ENCODE measurements at regions not wholly inside any gene's neighbourhood (a gene's known extent, or its start where the extent isn't known, plus 50 kb on each side); places are given as distances from the start of the nearest gene placed in this dataset.

DNA sequence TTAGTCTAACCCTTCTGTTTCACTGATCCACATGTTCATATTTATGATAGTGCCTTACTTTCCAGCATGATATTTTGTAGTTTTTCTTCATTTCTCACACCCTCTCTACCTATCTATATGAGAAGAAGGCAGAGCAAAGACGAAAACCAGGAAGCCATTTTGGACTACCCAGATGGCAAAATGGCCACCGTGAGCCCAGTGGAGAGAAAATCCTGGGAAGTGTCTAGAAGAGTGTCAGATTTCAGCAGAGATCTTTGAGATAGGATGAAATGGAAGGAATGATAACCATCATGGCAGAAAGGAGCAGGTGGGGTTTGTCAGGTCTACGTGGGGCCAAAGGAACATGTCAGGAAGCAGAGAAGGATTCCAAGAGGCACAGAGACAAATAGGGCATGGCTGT is 84.0 kb upstream of the MYCN start:
- H3K27me3 Mint-ChIP-seq (ENCODE audit: low read depth in 2 of 2): peaks cover 0 to 6% of the 10 kb centered on the region in 2 donors
- H3K4me3 ChIP-seq (ENCODE audit: low read length): no peak overlapping the region
- no peaks in the 10 kb centered on the region for H3K36me3 ChIP-seq (ENCODE audit: control insufficient read depth, insufficient read depth, low read length)
- H3K4me1 Mint-ChIP-seq: no peaks in the 10 kb centered on the region
- no peak overlapping the region for H3K4me3 Mint-ChIP-seq
- H3K27ac Mint-ChIP-seq: no peak overlapping the region
- no peaks in the 10 kb centered on the region for H3K36me3 Mint-ChIP-seq
- WGBS (ENCODE audit: insufficient coverage): 85% methylated on average over 3 of the region's 3 CpGs
- H3K4me1 ChIP-seq (ENCODE audit: control insufficient read depth, insufficient read depth, low read length): no peaks in the 10 kb centered on the region
- intact Hi-C loops (cut with micrococcal nuclease): no loop called here
- TF ChIP-seq, protein P1, sequence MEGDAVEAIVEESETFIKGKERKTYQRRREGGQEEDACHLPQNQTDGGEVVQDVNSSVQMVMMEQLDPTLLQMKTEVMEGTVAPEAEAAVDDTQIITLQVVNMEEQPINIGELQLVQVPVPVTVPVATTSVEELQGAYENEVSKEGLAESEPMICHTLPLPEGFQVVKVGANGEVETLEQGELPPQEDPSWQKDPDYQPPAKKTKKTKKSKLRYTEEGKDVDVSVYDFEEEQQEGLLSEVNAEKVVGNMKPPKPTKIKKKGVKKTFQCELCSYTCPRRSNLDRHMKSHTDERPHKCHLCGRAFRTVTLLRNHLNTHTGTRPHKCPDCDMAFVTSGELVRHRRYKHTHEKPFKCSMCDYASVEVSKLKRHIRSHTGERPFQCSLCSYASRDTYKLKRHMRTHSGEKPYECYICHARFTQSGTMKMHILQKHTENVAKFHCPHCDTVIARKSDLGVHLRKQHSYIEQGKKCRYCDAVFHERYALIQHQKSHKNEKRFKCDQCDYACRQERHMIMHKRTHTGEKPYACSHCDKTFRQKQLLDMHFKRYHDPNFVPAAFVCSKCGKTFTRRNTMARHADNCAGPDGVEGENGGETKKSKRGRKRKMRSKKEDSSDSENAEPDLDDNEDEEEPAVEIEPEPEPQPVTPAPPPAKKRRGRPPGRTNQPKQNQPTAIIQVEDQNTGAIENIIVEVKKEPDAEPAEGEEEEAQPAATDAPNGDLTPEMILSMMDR (IDR thresholded peaks at IDR 0.05): no peak
- ATAC-seq (no peak), DNase-seq (no peak)
- H3K27ac ChIP-seq (ENCODE audit: low read length): no peak overlapping the region
- H3K9me3 Mint-ChIP-seq: peaks cover 3 to 6% of the 10 kb centered on the region in 2 donors
- no peaks in the 10 kb centered on the region for H3K27me3 ChIP-seq (ENCODE audit: control insufficient read depth, insufficient read depth, low read length)
- H3K9me3 ChIP-seq (ENCODE audit: control insufficient read depth, insufficient read depth, low read length): no peaks in the 10 kb centered on the region

DNA sequence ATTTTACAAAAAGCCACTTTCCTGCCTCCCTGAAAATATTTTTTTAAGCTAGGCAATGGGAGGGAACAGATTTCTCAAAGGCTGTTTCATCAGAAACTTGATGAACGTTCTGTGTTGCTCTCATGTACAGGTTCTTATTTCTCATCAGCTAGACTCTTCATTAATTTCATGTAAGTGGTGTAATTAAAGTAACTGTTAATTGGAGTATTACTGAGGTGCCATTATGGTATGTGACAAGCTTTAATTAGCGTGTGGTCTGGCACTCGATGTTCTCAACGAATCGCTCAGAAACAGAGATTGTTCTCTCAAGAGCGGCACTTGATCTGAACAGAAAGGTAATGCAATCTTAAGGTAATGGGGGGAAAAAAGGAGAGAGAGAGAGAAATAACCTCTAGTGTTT is 81.9 kb upstream of the MYCN start:
- Mint-ChIP-seq H3K27ac (no peak overlapping the region), H3K36me3 (no peaks in the 10 kb centered on the region), H3K4me1 (no peaks in the 10 kb centered on the region), H3K4me3 (no peak overlapping the region), H3K27me3 (ENCODE audit: low read depth in 2 of 2) (peaks cover 0 to 9% of the 10 kb centered on the region in 2 donors), H3K9me3 (peaks cover 3 to 4% of the 10 kb centered on the region in 2 donors)
- no peaks in the 10 kb centered on the region for H3K36me3 ChIP-seq (ENCODE audit: control insufficient read depth, insufficient read depth, low read length)
- DNase-seq (no peak), ATAC-seq (no peak)
- H3K4me3 ChIP-seq (ENCODE audit: low read length): no peak overlapping the region
- intact Hi-C loops (cut with micrococcal nuclease): no loop called here
- H3K9me3 ChIP-seq (ENCODE audit: control insufficient read depth, insufficient read depth, low read length): no peaks in the 10 kb centered on the region
- no peaks in the 10 kb centered on the region for H3K27me3 ChIP-seq (ENCODE audit: control insufficient read depth, insufficient read depth, low read length)
- 89% methylated on average over 6 of the region's 6 CpGs for WGBS (ENCODE audit: insufficient coverage)
- H3K4me1 ChIP-seq (ENCODE audit: control insufficient read depth, insufficient read depth, low read length): no peaks in the 10 kb centered on the region
- no peak overlapping the region for H3K27ac ChIP-seq (ENCODE audit: low read length)
- TF ChIP-seq, protein P1 (IDR thresholded peaks at IDR 0.05): no peak

DNA sequence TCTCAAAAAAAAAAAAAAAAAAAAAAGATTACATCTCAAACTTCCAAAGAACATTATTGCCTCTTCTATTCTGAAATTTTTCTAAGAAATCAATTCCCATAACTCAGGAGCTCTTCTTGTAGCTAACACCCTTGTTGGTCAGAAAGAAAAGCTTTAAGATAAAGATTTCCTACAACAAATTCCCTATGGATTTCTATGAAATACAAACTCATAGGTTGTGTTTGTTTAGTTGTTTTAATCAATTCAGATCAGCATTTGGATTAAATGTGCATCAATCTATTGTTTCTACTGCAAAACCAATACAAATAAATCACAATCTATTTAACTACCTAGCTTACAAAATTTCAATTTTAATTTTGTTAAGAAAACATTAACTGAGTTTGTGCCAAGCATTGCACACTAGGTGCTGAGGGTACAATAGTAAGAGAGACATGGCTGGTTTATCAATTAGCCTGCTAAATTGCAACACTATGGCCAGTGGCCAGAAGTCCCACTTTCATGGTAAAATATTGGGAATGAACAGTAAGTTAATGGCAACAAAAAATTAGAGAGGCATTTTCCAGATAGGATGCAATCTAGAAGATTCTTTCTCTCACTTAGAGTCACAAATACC is 80.2 kb upstream of the MYCN start:
- TF ChIP-seq, protein P1 (IDR thresholded peaks at IDR 0.05): no peak

DNA sequence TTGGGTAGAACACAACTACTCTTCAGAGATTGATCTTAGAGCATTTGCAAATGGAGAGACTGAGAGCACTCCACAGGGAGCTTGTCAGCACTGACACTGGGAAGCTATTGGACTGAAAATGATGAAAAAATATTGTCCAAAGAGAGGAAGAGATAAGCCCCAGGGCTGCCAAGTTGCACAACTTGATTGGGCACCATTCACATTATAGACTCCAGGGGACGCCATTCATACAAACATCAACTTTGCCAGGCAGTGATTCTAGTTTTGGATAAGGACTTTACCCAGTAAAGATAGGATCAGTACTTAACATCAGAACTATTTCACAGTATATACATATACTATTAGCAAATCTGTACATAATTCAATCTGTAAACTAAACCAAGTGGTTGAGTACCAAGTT is 79.6 kb upstream of the MYCN start:
- H3K4me1 ChIP-seq (ENCODE audit: control insufficient read depth, insufficient read depth, low read length): no peaks in the 10 kb centered on the region
- intact Hi-C loops (cut with micrococcal nuclease): no loop called here
- no peaks in the 10 kb centered on the region for H3K36me3 Mint-ChIP-seq
- H3K9me3 Mint-ChIP-seq: peaks cover 3 to 4% of the 10 kb centered on the region in 2 donors
- TF ChIP-seq, protein P1 (IDR thresholded peaks at IDR 0.05): no peak
- no peak overlapping the region for H3K4me3 Mint-ChIP-seq
- no peak overlapping the region for H3K27ac Mint-ChIP-seq
- no peaks in the 10 kb centered on the region for H3K4me1 Mint-ChIP-seq
- no peak overlapping the region for H3K27ac ChIP-seq (ENCODE audit: low read length)
- WGBS (ENCODE audit: insufficient coverage): no CpG with 5 or more reads among the region's 1 CpG
- ATAC-seq (no peak), DNase-seq (no peak)
- no peaks in the 10 kb centered on the region for H3K36me3 ChIP-seq (ENCODE audit: control insufficient read depth, insufficient read depth, low read length)
- H3K27me3 ChIP-seq (ENCODE audit: control insufficient read depth, insufficient read depth, low read length): no peaks in the 10 kb centered on the region
- peaks cover 0 to 13% of the 10 kb centered on the region in 2 donors for H3K27me3 Mint-ChIP-seq (ENCODE audit: low read depth in 2 of 2)
- no peaks in the 10 kb centered on the region for H3K9me3 ChIP-seq (ENCODE audit: control insufficient read depth, insufficient read depth, low read length)
- H3K4me3 ChIP-seq (ENCODE audit: low read length): no peak overlapping the region

More for the DNA sequence above, 80.2 kb upstream of the MYCN start:
- Histone ChIP-seq H3K9me3 (ENCODE audit: control insufficient read depth, insufficient read depth, low read length) (no peaks in the 10 kb centered on the region), H3K27ac (ENCODE audit: low read length) (no peak overlapping the region), H3K4me3 (ENCODE audit: low read length) (no peak overlapping the region), H3K36me3 (ENCODE audit: control insufficient read depth, insufficient read depth, low read length) (no peaks in the 10 kb centered on the region), H3K4me1 (ENCODE audit: control insufficient read depth, insufficient read depth, low read length) (no peaks in the 10 kb centered on the region), H3K27me3 (ENCODE audit: control insufficient read depth, insufficient read depth, low read length) (no peaks in the 10 kb centered on the region)
- intact Hi-C loops (cut with micrococcal nuclease): no loop called here
- peaks cover 0 to 9% of the 10 kb centered on the region in 2 donors for H3K27me3 Mint-ChIP-seq (ENCODE audit: low read depth in 2 of 2)
- H3K36me3 Mint-ChIP-seq: no peaks in the 10 kb centered on the region
- peaks cover 3 to 4% of the 10 kb centered on the region in 2 donors for H3K9me3 Mint-ChIP-seq
- no peak overlapping the region for H3K4me3 Mint-ChIP-seq
- no peaks in the 10 kb centered on the region for H3K4me1 Mint-ChIP-seq
- no peak for DNase-seq
- ATAC-seq: no peak
- no peak overlapping the region for H3K27ac Mint-ChIP-seq
